ENCODE measurements at regions not wholly inside any gene's neighbourhood (a gene's known extent, or its start where the extent isn't known, plus 50 kb on each side); places are given as distances from the start of the nearest gene placed in this dataset.

DNA sequence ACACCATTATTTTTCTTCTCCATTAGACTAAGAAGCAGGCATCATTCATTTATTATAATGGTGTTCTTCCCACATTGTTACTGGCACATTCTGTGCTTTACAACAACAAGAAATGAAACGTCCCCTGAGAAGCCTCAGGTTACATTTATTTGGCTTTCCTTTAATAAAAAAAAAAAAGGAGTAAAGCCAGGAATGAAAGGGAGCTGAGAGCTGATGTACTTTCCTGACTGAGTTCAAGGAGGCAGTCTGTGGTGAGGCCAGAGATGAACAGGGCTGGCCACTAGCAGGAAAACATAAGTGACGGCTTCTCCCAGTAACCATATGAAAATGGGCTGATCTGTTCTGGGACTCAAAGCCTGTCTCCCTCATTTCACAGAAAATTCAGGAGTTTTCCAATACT is 742.1 kb downstream of the MAFB start:
- intact Hi-C loops (cut with DNase I; ENCODE audit: low total_unique reads), result no loop called here
- Histone ChIP-seq H3K9me3 (no peaks in the 10 kb centered on the region), H3K27me3 (no peaks in the 10 kb centered on the region), H3K4me1 (no peaks in the 10 kb centered on the region), H3K27ac (no peak overlapping the region), H3K36me3 (no peaks in the 10 kb centered on the region), H3K4me3 (no peak overlapping the region)
- WGBS, 5 donors, result 48 to 64% (median 61%) methylated on average over 2 of the region's 2 CpGs
- no peak for DNase-seq
- TF ChIP-seq POLR2A (IDR thresholded peaks at IDR 0.05) (no peak), EP300 (IDR thresholded peaks at IDR 0.05) (no peak), POLR2AphosphoS5 (IDR thresholded peaks at IDR 0.05) (no peak)
- TF ChIP-seq, protein P1, sequence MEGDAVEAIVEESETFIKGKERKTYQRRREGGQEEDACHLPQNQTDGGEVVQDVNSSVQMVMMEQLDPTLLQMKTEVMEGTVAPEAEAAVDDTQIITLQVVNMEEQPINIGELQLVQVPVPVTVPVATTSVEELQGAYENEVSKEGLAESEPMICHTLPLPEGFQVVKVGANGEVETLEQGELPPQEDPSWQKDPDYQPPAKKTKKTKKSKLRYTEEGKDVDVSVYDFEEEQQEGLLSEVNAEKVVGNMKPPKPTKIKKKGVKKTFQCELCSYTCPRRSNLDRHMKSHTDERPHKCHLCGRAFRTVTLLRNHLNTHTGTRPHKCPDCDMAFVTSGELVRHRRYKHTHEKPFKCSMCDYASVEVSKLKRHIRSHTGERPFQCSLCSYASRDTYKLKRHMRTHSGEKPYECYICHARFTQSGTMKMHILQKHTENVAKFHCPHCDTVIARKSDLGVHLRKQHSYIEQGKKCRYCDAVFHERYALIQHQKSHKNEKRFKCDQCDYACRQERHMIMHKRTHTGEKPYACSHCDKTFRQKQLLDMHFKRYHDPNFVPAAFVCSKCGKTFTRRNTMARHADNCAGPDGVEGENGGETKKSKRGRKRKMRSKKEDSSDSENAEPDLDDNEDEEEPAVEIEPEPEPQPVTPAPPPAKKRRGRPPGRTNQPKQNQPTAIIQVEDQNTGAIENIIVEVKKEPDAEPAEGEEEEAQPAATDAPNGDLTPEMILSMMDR (IDR thresholded peaks at IDR 0.05), result no peak

DNA sequence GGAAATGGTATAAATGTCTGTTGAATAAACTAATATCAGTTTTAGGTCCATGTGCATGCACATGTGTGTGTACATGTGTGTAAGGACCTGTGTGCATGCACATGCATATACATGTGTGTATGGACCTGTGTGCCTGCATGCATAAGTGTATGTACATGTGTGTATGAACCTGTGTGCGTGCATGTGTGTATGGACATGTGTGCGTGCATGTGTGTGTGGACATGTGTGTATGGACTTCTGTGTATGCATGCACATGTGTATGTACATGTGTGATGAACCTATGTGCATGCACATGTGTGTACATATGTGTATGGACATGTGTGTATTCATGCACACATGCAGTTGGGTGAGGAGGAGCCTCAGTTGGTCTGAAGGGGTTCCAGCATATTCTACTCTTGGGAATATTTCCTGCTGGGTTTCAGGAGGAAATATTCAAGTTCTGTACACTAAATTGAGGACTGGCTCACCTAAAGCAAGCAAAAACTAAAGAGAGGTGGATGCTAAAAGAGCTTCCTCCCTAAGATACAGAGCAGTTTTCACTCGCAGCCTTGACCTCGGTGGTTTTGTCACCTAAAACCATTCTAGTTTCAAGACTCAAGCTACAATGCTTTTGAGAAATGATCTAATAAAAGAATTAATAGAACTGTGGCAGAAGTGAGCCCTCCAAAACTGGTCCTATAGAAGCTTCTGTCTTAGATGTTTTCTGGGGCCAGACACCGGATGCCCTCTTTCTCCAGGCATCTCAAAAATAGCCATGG is 742.8 kb downstream of the MAFB start:
- Histone ChIP-seq H3K27ac (no peak overlapping the region), H3K4me1 (peaks cover 0 to 5% (median 0%) of the 10 kb centered on the region in 4 donors), H3K9me3 (no peaks in the 10 kb centered on the region), H3K36me3 (no peaks in the 10 kb centered on the region), H3K27me3 (no peaks in the 10 kb centered on the region), H3K4me3 (no peak overlapping the region)
- DNase-seq, result no peak
- intact Hi-C loops (cut with DNase I; ENCODE audit: low total_unique reads), result no loop called here
- TF ChIP-seq POLR2AphosphoS5 (IDR thresholded peaks at IDR 0.05), result no peak
- TF ChIP-seq, protein P1 (IDR thresholded peaks at IDR 0.05), result no peak
- no peak for TF ChIP-seq EP300 (IDR thresholded peaks at IDR 0.05)
- TF ChIP-seq POLR2A (IDR thresholded peaks at IDR 0.05), result no peak
- WGBS, 5 donors, result 65 to 73% (median 72%) methylated on average over 5 of the region's 5 CpGs

DNA sequence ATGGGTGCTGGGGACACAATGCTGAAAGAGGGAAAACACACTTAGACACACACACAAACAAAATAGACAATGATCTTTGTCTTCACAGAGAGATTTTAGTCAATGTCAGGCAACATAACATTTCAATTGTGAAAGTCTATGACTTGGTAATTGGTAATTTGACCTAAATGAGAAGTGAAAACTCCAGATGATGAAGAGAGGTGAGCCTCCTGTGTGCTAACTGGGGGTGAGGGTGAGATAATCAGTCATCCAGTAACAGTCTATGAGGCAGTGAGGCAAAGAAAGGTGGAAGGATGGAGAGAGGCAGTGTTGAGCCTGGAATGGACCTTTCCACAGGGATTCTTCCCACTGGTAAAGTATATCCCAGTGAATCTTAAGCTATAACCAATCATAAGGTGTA is 744.2 kb downstream of the MAFB start:
- no peak for DNase-seq
- Histone ChIP-seq H3K27me3 (no peaks in the 10 kb centered on the region), H3K4me3 (no peak overlapping the region), H3K36me3 (no peaks in the 10 kb centered on the region), H3K27ac (no peak overlapping the region), H3K9me3 (no peaks in the 10 kb centered on the region), H3K4me1 (peaks cover 0 to 7% (median 0%) of the 10 kb centered on the region in 4 donors)
- TF ChIP-seq POLR2AphosphoS5 (IDR thresholded peaks at IDR 0.05) (no peak), POLR2A (IDR thresholded peaks at IDR 0.05) (no peak), EP300 (IDR thresholded peaks at IDR 0.05) (no peak)
- TF ChIP-seq, protein P1 (IDR thresholded peaks at IDR 0.05), result no peak
- intact Hi-C loops (cut with DNase I; ENCODE audit: low total_unique reads), result no loop called here

DNA sequence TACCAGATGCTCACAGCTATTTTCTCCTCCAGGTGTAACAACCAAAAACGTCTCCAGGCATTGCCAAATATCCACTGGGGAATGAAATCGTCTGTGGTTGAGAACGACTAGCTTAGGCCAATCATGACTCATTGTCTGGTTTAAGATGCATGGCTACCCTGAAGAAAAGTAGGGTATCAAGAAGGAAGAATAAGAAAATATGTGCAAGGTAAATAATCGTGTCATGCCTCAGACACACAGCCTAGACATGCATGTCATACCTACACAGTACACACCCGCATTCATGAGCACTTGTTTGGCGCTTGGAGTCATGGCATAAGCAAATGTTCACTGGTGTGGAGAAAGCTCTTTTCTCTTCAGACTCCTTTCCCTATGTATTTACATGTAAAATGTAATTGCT is 745.7 kb downstream of the MAFB start:
- 76 to 89% (median 82%) methylated on average over 6 of the region's 6 CpGs for WGBS, 5 donors
- no peak overlapping the region for H3K27ac ChIP-seq
- no peak for DNase-seq
- H3K27me3 ChIP-seq, result no peaks in the 10 kb centered on the region
- H3K36me3 ChIP-seq, result no peaks in the 10 kb centered on the region
- no peak overlapping the region for H3K4me3 ChIP-seq
- TF ChIP-seq, protein P1 (IDR thresholded peaks at IDR 0.05), result no peak
- no peak for TF ChIP-seq EP300 (IDR thresholded peaks at IDR 0.05)
- TF ChIP-seq POLR2A (IDR thresholded peaks at IDR 0.05), result no peak
- no peak for TF ChIP-seq POLR2AphosphoS5 (IDR thresholded peaks at IDR 0.05)
- H3K9me3 ChIP-seq, result no peaks in the 10 kb centered on the region
- H3K4me1 ChIP-seq, result peaks cover 0 to 7% (median 0%) of the 10 kb centered on the region in 4 donors
- intact Hi-C loops (cut with DNase I; ENCODE audit: low total_unique reads), result no loop called here

All from stomach (tissue), 8 donors.